Coronary artery (tissue), 2 donors: ENCODE measurements at regions not wholly inside any gene's neighbourhood (a gene's known extent, or its start where the extent isn't known, plus 50 kb on each side); places are given as distances from the start of the nearest gene placed in this dataset.
"Not testable (repeated sequence)": the region's sequence is repeated elsewhere in the genome, so short reads cannot be mapped to it uniquely, and the experiment has no call there.

Experiments
- DNase-seq: peaks from one replicate; pipeline ENCODE4 v3.0.0-alpha.2; 2017; ENCODE audit warnings: low spot score
- H3K27ac ChIP-seq, 2 donors: fragments of 200-600 bp; sonication (generic); one replicate each; pipeline ENCODE4 v1.5.1; 2016 to 2019
- H3K4me3 ChIP-seq: fragments of 200-600 bp; sonication (generic); 2 replicates; pipeline ENCODE4 v1.5.1; 2016; ENCODE audit warnings: mild to moderate bottlenecking, moderate library complexity
- CTCF ChIP-seq: fragments of 200-600 bp; sonication (generic); IDR thresholded peaks from one replicate; pipeline ENCODE4 v1.5.1; 2019; ENCODE audit warnings: antibody characterized with exemption

DNA sequence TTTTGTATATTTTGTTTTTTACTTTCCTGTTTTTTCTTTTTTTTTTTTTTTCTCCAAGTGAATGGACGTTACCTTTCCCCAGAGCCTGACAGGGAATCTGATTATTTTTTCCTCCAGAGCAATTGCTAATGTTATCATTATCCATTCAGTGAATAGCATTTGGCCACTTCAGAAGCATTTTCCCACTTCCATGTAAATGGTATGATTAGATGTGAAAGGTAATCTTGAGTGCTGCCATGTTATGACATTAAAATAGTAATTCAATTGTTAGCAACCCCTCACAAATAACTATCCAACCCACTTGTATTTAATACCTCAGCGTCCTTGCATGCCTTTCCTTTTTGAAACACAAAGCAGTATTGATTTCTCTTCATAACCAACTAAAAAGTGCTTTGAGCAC is 1243.8 kb downstream of the CDH8 start:
- no peak for DNase-seq
- H3K4me3 ChIP-seq: no peak overlapping the region
- TF ChIP-seq CTCF: no peak
- no peak overlapping the region for H3K27ac ChIP-seq

- no peak overlapping the region for H3K27ac ChIP-seq
- no peak for TF ChIP-seq CTCF
- no peak for DNase-seq
- H3K4me3 ChIP-seq: no peak overlapping the region
Measured at GRCh38 chr16:60788631-60789030, 1247.6 kb downstream of the CDH8 start.

- Histone ChIP-seq H3K27ac (no peak overlapping the region), H3K4me3 (no peak overlapping the region)
- no peak for TF ChIP-seq CTCF
- DNase-seq: no peak
Measured at GRCh38 chr16:60776281-60776680, 1260.0 kb downstream of the CDH8 start.

DNA sequence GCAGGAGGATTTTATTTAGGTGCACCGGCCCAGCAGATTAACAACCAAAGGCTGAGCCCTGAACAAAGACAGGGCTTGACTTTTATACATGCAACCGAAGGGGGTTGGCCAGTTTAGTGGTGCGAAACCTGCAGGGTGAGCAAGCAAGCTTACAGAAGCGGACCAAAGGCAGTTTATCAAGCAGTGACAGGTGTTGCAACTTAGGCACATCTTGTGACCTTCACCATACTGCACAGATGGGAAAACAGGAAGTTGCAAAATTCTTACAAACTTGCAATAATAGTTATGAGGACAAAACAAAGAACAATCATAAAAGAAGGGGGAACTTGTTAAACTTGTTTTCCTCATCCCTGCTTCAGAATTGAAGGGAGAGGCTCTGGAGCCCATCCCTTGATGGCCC is 1265.1 kb downstream of the CDH8 start:
- Histone ChIP-seq H3K27ac (no peak overlapping the region), H3K4me3 (no peak overlapping the region)
- no peak for TF ChIP-seq CTCF
- no peak for DNase-seq

- DNase-seq, H3K4me3 ChIP-seq, H3K27ac ChIP-seq: not testable (repeated sequence)
Measured at GRCh38 chr16:60770384-60770783, 1265.9 kb downstream of the CDH8 start.

GRCh38 chr16:60763869-60764268 is 1272.4 kb downstream of the CDH8 start:
- TF ChIP-seq CTCF: no peak
- Histone ChIP-seq H3K27ac (no peak overlapping the region), H3K4me3 (no peak overlapping the region)
- no peak for DNase-seq

DNA sequence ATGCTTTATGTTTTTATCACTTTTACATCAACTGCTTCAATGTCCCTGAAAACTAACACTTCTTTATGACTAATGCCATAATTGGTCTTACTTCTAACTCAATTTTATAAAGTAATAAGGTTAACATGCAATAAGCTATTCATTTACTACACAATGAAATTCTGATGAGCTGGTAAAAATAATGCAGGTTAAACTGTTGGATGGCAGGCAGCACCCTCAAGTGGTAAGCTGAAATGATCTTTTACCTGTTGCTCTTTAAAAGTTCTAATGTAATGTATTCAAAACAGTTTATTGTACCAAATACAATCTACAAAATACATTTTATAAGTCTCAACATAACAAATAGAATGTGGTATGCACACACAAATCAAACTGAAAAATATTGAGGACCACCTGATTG is 1280.3 kb downstream of the CDH8 start:
- no peak for DNase-seq
- Histone ChIP-seq H3K27ac (no peak overlapping the region), H3K4me3 (no peak overlapping the region)
- no peak for TF ChIP-seq CTCF

- Histone ChIP-seq H3K4me3 (no peak overlapping the region), H3K27ac (no peak overlapping the region)
- TF ChIP-seq CTCF: no peak
- DNase-seq: no peak
Measured at GRCh38 chr16:60748366-60748765, 1287.9 kb downstream of the CDH8 start.
